GM21423 (cell line): ENCODE measurements at regions not wholly inside any gene's neighbourhood (a gene's known extent, or its start where the extent isn't known, plus 50 kb on each side); places are given as distances from the start of the nearest gene placed in this dataset.

Experiments used
- ATAC-seq: cut with Tn5 transposase; IDR thresholded peaks from one replicate; pipeline ENCODE4 v1.9.1; 2021; ENCODE audit warnings: mild to moderate bottlenecking, moderate library complexity; ENCODE audit not compliant: unreplicated experiment

- no peak for ATAC-seq
Measured at GRCh38 chr2:200131307-200131706, 175.2 kb upstream of the SPATS2L start.

- ATAC-seq = no peak
Measured at GRCh38 chr2:200135082-200135481, 171.4 kb upstream of the SPATS2L start.

- ATAC-seq = no peak
Measured at GRCh38 chr2:200136655-200137054, 169.8 kb upstream of the SPATS2L start.

- ATAC-seq = no peak
Measured at GRCh38 chr2:200137271-200137670, 169.2 kb upstream of the SPATS2L start.

GRCh38 chr2:200137691-200138090, 168.8 kb upstream of the SPATS2L start:
- no peak for ATAC-seq

GRCh38 chr2:200138391-200139124, 167.9 kb upstream of the SPATS2L start:
- ATAC-seq = no peak

GRCh38 chr2:200144571-200144970, 161.9 kb upstream of the SPATS2L start:
- no peak for ATAC-seq

GRCh38 chr2:200146501-200146900, 160.0 kb upstream of the SPATS2L start:
- ATAC-seq = no peak

GRCh38 chr2:200147371-200147770, 159.1 kb upstream of the SPATS2L start:
- ATAC-seq = no peak

GRCh38 chr2:200148366-200148765, 158.1 kb upstream of the SPATS2L start:
- no peak for ATAC-seq

- ATAC-seq = no peak
Measured at GRCh38 chr2:200150411-200151086, 155.9 kb upstream of the SPATS2L start.

- ATAC-seq = no peak
Measured at GRCh38 chr2:200155652-200156051, 150.8 kb upstream of the SPATS2L start.

- ATAC-seq = no peak
Measured at GRCh38 chr2:200156166-200156835, 150.2 kb upstream of the SPATS2L start.

- ATAC-seq = no peak
Measured at GRCh38 chr2:200158647-200159356, 147.7 kb upstream of the SPATS2L start.

- no peak for ATAC-seq
Measured at GRCh38 chr2:200159357-200159707, 147.2 kb upstream of the SPATS2L start.

- ATAC-seq = no peak
Measured at GRCh38 chr2:200159829-200160781, 146.4 kb upstream of the SPATS2L start.

GRCh38 chr2:200161458-200161857, 145.0 kb upstream of the SPATS2L start:
- no peak for ATAC-seq

- no peak for ATAC-seq
Measured at GRCh38 chr2:200165687-200166086, 140.8 kb upstream of the SPATS2L start.

- ATAC-seq = no peak
Measured at GRCh38 chr2:200168641-200169555, 137.6 kb upstream of the SPATS2L start.
